Glutamatergic neuron (in vitro differentiated cells): ENCODE measurements at regions not wholly inside any gene's neighbourhood (a gene's known extent, or its start where the extent isn't known, plus 50 kb on each side); places are given as distances from the start of the nearest gene placed in this dataset.

ENCODE experiments used
- DNase-seq: peaks from one replicate; pipeline ENCODE4 v3.0.0; 2022
- H3K27ac Mint-ChIP-seq: one replicate; pipeline ENCODE4 v1.8.0; 2020; ENCODE audit warnings: mild to moderate bottlenecking, mixed read lengths, inconsistent platforms; ENCODE audit not compliant: unreplicated experiment
- H3K27me3 Mint-ChIP-seq: one replicate; pipeline ENCODE4 v1.8.0; 2020; ENCODE audit warnings: mild to moderate bottlenecking, moderate library complexity, mixed read lengths, inconsistent platforms; ENCODE audit not compliant: unreplicated experiment
- H3K36me3 Mint-ChIP-seq: one replicate; pipeline ENCODE4 v1.8.0; 2020; ENCODE audit warnings: mild to moderate bottlenecking, mixed read lengths, inconsistent platforms; ENCODE audit not compliant: unreplicated experiment
- H3K4me1 Mint-ChIP-seq: one replicate; pipeline ENCODE4 v1.8.0; 2020; ENCODE audit warnings: mild to moderate bottlenecking, low read depth, mixed read lengths, inconsistent platforms; ENCODE audit not compliant: unreplicated experiment
- H3K4me3 Mint-ChIP-seq: one replicate; pipeline ENCODE4 v1.8.0; 2020; ENCODE audit warnings: mild to moderate bottlenecking, mixed read lengths, inconsistent platforms; ENCODE audit not compliant: unreplicated experiment
- H3K9me3 Mint-ChIP-seq: one replicate; pipeline ENCODE4 v1.8.0; 2020; ENCODE audit warnings: mild to moderate bottlenecking, moderate library complexity, mixed read lengths, inconsistent platforms; ENCODE audit not compliant: unreplicated experiment
- TF ChIP-seq, protein P1 (sequence below): fragments of 200-600 bp; sonication (generic); IDR thresholded peaks from one replicate; pipeline ENCODE4 v1.5.0; 2021; ENCODE audit not compliant: partially characterized antibody, unreplicated experiment

DNA sequence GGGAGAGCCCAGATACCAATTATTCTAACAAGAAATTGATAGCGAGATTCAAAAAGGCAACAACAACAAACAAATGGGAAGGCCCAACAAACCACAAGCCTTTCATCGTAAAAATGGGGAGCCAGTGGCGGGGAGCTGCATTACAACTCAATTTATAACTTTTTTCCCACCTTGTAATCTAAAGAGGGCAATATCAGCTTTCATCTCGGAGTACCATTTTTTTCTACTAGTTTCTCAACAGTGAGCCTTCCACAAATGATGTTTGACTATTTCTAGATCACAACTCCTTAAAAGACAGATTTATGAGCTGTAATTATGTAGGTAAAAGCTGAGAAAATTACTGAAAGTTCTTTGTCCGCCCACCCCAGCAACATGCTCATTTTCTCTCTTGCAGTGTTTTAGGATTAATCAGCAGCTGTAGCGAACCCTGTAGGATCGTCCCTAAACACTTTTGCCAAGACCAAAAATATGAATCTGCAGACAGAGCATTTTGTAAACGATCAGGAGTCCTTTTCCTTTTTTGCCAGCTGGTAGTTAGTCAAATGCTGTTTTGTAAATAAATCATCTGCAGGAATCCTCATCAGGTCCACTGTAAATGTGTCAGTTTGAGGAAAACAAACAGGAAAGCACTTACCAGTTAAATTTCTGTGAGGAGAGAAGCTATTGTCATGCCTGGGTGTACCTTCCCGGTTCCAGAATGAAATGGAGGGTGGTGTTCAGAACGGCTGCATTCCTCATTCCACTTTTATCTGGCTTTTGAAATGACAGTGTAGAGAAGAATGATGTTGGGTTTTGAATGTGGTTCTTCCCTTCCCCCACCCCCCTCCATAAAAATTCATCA lies 53.2 kb downstream of the EEF1B2 start:
- peaks cover 9% of the 10 kb centered on the region for H3K4me1 Mint-ChIP-seq
- peaks cover 2% of the 10 kb centered on the region for H3K27me3 Mint-ChIP-seq
- H3K9me3 Mint-ChIP-seq, result no peaks in the 10 kb centered on the region
- TF ChIP-seq, protein P1, sequence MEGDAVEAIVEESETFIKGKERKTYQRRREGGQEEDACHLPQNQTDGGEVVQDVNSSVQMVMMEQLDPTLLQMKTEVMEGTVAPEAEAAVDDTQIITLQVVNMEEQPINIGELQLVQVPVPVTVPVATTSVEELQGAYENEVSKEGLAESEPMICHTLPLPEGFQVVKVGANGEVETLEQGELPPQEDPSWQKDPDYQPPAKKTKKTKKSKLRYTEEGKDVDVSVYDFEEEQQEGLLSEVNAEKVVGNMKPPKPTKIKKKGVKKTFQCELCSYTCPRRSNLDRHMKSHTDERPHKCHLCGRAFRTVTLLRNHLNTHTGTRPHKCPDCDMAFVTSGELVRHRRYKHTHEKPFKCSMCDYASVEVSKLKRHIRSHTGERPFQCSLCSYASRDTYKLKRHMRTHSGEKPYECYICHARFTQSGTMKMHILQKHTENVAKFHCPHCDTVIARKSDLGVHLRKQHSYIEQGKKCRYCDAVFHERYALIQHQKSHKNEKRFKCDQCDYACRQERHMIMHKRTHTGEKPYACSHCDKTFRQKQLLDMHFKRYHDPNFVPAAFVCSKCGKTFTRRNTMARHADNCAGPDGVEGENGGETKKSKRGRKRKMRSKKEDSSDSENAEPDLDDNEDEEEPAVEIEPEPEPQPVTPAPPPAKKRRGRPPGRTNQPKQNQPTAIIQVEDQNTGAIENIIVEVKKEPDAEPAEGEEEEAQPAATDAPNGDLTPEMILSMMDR, result no peak
- H3K27ac Mint-ChIP-seq, result no peak overlapping the region
- no peaks in the 10 kb centered on the region for H3K36me3 Mint-ChIP-seq
- DNase-seq, result no peak
- H3K4me3 Mint-ChIP-seq, result no peak overlapping the region

DNA sequence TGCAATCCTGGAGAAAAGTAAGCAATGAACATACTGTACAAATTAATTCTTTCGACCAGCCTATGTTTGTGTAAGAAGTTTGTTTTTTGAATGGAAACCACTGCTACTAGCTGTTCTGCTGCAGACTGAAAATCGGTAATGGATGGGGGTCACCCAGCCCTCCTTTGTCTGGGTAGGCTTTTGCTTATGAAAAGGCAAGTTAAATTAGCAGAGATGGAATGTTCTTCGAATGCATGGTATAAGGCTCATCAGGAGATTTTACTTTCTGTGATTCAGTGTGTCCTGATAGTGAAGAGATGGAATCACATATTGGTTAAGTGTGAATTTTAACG lies 53.8 kb downstream of the EEF1B2 start:
- TF ChIP-seq, protein P1, result no peak
- H3K27ac Mint-ChIP-seq, result no peak overlapping the region
- no peaks in the 10 kb centered on the region for H3K36me3 Mint-ChIP-seq
- peaks cover 9% of the 10 kb centered on the region for H3K4me1 Mint-ChIP-seq
- no peak for DNase-seq
- H3K9me3 Mint-ChIP-seq, result no peaks in the 10 kb centered on the region
- no peaks in the 10 kb centered on the region for H3K27me3 Mint-ChIP-seq
- H3K4me3 Mint-ChIP-seq, result no peak overlapping the region

DNA sequence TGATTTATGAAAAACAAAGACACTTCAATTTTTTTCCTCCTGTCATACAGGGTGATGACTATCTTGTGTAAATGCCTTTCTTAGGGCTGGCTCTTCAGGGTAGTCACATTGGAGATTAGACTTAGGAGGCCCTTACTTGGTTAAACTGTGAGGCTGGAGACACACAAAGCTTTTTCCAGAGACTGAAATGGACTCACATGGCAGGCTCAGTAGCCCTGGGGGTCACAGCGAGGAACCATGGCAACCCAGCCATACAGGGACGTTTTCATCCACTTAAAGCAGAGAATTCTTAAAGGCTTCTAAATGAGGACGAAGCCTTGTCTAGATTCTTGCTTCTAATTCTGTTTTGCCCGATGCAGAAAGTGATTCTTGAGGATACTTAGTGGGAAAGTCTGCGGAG lies 57.3 kb upstream of the ZDBF2 start:
- Mint-ChIP-seq H3K4me1 (peaks cover 9% of the 10 kb centered on the region), H3K27ac (no peak overlapping the region), H3K27me3 (no peaks in the 10 kb centered on the region), H3K36me3 (peaks cover 5% of the 10 kb centered on the region), H3K9me3 (no peaks in the 10 kb centered on the region), H3K4me3 (no peak overlapping the region)
- peak; percentile 20 for DNase-seq
- TF ChIP-seq, protein P1, result no peak

DNA sequence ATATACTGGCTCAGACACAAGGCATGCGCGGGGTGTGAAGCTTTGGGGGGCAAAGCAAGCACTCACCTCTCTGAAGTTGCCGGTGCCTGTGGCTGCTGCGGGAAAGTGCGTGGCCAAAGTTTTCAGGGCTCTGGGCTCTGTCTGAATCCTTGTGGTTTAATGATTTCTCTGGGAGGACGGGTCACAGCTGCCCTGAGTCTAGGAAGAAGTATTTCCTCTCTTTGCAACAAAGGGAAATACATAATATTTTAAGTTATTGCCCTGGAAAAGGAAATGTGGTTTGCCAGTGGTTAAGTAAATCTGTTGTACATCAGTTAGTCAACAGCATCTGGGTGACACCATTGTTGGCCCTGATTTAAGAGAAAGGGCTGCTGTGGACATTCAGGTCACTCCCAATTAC lies 56.7 kb upstream of the ZDBF2 start:
- no peak overlapping the region for H3K4me3 Mint-ChIP-seq
- H3K27me3 Mint-ChIP-seq, result no peaks in the 10 kb centered on the region
- no peaks in the 10 kb centered on the region for H3K9me3 Mint-ChIP-seq
- peaks cover 5% of the 10 kb centered on the region for H3K36me3 Mint-ChIP-seq
- H3K4me1 Mint-ChIP-seq, result peaks cover 6% of the 10 kb centered on the region
- no peak for DNase-seq
- TF ChIP-seq, protein P1, result no peak
- no peak overlapping the region for H3K27ac Mint-ChIP-seq

DNA sequence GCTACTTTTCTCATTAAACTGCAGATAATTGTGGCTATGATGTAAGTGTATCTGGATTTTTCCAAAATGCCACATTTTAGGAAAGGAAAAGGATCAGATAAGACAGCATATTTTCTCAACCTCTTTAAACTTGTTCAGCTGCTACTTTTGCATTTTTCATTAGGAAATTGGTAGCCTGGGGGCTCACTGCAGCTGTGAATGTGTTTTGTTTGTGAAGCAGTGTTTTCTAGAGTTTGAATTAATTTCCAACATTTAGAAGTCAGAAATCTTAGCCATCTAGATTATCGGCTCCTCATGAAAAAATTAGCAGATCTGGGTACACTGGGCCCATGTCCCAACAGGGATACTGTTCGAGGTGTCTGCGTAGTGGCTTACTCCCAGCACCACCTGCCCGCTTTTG lies 56.3 kb upstream of the ZDBF2 start:
- Mint-ChIP-seq H3K9me3 (no peaks in the 10 kb centered on the region), H3K4me3 (no peak overlapping the region), H3K27me3 (peaks cover under 1% of the 10 kb centered on the region), H3K27ac (no peak overlapping the region), H3K4me1 (peaks cover 2% of the 10 kb centered on the region), H3K36me3 (peaks cover 5% of the 10 kb centered on the region)
- TF ChIP-seq, protein P1, result no peak
- DNase-seq, result no peak
